ENCODE measurements at regions not wholly inside any gene's neighbourhood (a gene's known extent, or its start where the extent isn't known, plus 50 kb on each side); places are given as distances from the start of the nearest gene placed in this dataset.

DNA sequence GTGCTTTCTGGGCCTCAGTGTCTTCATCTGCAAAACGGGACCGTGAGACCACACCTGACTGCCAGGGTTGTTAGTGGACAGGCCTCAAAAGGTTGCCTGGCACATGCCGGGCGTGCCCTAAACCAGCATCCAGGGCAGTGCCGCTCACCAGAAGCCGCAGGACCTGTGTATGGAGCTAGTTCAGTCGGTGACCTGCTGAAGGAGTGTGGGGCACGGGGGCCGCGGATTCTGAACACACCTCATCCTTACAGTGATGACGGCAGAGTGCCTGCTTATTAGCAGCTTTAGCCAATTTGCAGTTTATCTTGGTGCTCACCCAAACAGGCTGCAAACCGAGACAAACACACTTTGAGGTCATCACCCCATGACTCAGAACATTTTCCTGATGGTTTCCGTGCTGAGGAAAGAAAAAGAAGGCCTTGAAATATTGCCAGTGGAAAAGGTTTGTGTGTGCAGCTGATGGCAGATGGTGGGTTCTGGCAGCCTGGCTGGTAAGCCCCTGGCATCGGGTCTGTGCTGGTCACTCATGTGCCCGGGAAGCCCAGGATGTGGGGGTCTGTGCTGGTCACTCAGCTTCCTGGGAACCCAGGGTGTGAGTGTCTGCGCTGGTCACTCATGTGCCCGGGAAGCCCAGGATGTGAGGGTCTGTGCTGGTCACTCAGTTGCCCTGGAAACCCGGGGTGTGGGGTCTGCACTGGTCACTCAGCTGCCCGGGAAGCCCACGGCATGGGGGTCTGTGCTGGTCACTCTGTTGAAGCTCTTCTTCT, 153.8 kb downstream of the ERMARD start (continued):
- TF ChIP-seq, protein P1, sequence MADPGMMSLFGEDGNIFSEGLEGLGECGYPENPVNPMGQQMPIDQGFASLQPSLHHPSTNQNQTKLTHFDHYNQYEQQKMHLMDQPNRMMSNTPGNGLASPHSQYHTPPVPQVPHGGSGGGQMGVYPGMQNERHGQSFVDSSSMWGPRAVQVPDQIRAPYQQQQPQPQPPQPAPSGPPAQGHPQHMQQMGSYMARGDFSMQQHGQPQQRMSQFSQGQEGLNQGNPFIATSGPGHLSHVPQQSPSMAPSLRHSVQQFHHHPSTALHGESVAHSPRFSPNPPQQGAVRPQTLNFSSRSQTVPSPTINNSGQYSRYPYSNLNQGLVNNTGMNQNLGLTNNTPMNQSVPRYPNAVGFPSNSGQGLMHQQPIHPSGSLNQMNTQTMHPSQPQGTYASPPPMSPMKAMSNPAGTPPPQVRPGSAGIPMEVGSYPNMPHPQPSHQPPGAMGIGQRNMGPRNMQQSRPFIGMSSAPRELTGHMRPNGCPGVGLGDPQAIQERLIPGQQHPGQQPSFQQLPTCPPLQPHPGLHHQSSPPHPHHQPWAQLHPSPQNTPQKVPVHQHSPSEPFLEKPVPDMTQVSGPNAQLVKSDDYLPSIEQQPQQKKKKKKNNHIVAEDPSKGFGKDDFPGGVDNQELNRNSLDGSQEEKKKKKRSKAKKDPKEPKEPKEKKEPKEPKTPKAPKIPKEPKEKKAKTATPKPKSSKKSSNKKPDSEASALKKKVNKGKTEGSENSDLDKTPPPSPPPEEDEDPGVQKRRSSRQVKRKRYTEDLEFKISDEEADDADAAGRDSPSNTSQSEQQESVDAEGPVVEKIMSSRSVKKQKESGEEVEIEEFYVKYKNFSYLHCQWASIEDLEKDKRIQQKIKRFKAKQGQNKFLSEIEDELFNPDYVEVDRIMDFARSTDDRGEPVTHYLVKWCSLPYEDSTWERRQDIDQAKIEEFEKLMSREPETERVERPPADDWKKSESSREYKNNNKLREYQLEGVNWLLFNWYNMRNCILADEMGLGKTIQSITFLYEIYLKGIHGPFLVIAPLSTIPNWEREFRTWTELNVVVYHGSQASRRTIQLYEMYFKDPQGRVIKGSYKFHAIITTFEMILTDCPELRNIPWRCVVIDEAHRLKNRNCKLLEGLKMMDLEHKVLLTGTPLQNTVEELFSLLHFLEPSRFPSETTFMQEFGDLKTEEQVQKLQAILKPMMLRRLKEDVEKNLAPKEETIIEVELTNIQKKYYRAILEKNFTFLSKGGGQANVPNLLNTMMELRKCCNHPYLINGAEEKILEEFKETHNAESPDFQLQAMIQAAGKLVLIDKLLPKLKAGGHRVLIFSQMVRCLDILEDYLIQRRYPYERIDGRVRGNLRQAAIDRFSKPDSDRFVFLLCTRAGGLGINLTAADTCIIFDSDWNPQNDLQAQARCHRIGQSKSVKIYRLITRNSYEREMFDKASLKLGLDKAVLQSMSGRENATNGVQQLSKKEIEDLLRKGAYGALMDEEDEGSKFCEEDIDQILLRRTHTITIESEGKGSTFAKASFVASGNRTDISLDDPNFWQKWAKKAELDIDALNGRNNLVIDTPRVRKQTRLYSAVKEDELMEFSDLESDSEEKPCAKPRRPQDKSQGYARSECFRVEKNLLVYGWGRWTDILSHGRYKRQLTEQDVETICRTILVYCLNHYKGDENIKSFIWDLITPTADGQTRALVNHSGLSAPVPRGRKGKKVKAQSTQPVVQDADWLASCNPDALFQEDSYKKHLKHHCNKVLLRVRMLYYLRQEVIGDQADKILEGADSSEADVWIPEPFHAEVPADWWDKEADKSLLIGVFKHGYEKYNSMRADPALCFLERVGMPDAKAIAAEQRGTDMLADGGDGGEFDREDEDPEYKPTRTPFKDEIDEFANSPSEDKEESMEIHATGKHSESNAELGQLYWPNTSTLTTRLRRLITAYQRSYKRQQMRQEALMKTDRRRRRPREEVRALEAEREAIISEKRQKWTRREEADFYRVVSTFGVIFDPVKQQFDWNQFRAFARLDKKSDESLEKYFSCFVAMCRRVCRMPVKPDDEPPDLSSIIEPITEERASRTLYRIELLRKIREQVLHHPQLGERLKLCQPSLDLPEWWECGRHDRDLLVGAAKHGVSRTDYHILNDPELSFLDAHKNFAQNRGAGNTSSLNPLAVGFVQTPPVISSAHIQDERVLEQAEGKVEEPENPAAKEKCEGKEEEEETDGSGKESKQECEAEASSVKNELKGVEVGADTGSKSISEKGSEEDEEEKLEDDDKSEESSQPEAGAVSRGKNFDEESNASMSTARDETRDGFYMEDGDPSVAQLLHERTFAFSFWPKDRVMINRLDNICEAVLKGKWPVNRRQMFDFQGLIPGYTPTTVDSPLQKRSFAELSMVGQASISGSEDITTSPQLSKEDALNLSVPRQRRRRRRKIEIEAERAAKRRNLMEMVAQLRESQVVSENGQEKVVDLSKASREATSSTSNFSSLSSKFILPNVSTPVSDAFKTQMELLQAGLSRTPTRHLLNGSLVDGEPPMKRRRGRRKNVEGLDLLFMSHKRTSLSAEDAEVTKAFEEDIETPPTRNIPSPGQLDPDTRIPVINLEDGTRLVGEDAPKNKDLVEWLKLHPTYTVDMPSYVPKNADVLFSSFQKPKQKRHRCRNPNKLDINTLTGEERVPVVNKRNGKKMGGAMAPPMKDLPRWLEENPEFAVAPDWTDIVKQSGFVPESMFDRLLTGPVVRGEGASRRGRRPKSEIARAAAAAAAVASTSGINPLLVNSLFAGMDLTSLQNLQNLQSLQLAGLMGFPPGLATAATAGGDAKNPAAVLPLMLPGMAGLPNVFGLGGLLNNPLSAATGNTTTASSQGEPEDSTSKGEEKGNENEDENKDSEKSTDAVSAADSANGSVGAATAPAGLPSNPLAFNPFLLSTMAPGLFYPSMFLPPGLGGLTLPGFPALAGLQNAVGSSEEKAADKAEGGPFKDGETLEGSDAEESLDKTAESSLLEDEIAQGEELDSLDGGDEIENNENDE (IDR thresholded peaks at IDR 0.05; ENCODE audit: insufficient replicate concordance, low read length), result no peak
- TF ChIP-seq TEAD4 (IDR thresholded peaks at IDR 0.05; ENCODE audit: low read depth, low read length), result no peak
- no peak for TF ChIP-seq EZH2 (IDR thresholded peaks at IDR 0.05; ENCODE audit: low read depth, low read length, severe bottlenecking)
- no peak for TF ChIP-seq HDAC2 (IDR thresholded peaks at IDR 0.05; ENCODE audit: borderline replicate concordance in 1 of 2, low read depth in 2 of 2, low read length in 2 of 2)
- TF ChIP-seq SIRT6 (IDR thresholded peaks at IDR 0.05; ENCODE audit: low read length), result no peak
- no peak for TF ChIP-seq KDM1A (IDR thresholded peaks at IDR 0.05; ENCODE audit: borderline replicate concordance, low read length)
- no peak for TF ChIP-seq MAFK (IDR thresholded peaks at IDR 0.05; ENCODE audit: low read depth, low read length)
- TF ChIP-seq, protein P2, sequence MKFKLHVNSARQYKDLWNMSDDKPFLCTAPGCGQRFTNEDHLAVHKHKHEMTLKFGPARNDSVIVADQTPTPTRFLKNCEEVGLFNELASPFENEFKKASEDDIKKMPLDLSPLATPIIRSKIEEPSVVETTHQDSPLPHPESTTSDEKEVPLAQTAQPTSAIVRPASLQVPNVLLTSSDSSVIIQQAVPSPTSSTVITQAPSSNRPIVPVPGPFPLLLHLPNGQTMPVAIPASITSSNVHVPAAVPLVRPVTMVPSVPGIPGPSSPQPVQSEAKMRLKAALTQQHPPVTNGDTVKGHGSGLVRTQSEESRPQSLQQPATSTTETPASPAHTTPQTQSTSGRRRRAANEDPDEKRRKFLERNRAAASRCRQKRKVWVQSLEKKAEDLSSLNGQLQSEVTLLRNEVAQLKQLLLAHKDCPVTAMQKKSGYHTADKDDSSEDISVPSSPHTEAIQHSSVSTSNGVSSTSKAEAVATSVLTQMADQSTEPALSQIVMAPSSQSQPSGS (IDR thresholded peaks at IDR 0.05; ENCODE audit: low read length), result no peak

Data from H1 (cell line).